ENCODE measurements at regions not wholly inside any gene's neighbourhood (a gene's known extent, or its start where the extent isn't known, plus 50 kb on each side); places are given as distances from the start of the nearest gene placed in this dataset.

DNA sequence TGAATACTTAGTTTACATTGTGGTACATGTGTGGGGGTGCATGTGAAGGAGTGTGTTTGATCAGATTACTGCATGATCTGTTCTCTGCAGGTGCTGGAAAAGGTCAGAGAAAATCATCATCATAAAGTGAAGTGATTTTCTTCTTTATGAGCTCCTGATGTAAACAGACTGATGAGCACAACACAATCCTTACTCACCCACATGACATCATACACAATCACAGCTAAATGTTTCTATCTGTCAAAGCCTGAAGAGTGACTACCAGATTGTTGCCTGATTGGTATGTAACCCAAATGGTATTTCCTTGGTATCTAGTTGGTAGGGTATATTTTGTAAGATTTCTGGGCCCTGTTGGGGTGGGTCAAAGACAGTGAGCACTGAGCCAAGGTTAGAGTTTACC is 270.8 kb downstream of the FOXG1 start:
- H3K27ac ChIP-seq, result no peak overlapping the region
- no peak for DNase-seq
- no peaks in the 10 kb centered on the region for H3K4me1 ChIP-seq
- TF ChIP-seq, protein P1, sequence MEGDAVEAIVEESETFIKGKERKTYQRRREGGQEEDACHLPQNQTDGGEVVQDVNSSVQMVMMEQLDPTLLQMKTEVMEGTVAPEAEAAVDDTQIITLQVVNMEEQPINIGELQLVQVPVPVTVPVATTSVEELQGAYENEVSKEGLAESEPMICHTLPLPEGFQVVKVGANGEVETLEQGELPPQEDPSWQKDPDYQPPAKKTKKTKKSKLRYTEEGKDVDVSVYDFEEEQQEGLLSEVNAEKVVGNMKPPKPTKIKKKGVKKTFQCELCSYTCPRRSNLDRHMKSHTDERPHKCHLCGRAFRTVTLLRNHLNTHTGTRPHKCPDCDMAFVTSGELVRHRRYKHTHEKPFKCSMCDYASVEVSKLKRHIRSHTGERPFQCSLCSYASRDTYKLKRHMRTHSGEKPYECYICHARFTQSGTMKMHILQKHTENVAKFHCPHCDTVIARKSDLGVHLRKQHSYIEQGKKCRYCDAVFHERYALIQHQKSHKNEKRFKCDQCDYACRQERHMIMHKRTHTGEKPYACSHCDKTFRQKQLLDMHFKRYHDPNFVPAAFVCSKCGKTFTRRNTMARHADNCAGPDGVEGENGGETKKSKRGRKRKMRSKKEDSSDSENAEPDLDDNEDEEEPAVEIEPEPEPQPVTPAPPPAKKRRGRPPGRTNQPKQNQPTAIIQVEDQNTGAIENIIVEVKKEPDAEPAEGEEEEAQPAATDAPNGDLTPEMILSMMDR (IDR thresholded peaks at IDR 0.05), result no peak
- TF ChIP-seq EP300 (IDR thresholded peaks at IDR 0.05) (no peak), POLR2AphosphoS5 (IDR thresholded peaks at IDR 0.05) (no peak), POLR2A (IDR thresholded peaks at IDR 0.05) (no peak)
- no peaks in the 10 kb centered on the region for H3K9me3 ChIP-seq
- no peaks in the 10 kb centered on the region for H3K36me3 ChIP-seq
- H3K27me3 ChIP-seq, result no peaks in the 10 kb centered on the region
- intact Hi-C loops (cut with DNase I), result no loop called here
- H3K4me3 ChIP-seq, result no peak overlapping the region

DNA sequence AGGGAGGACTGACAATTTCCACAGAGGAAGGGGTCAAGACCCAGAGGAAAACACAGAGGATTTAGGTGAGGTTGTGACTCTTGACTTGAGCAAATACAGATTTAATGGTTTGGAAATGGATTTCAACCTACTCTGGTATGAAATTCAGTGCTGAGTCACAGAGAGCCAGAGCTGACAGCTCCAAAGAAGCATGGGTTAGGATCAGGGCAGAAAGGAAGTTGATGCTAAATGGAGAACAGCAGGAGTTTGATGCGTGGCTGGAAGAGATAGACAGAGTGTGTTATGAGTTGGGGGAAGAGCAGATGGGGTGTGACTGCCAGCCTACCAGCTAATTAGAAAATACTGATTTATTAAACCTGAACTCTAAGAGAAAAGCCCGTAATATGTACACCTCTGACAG is 272.6 kb downstream of the FOXG1 start:
- H3K36me3 ChIP-seq, result no peaks in the 10 kb centered on the region
- intact Hi-C loops (cut with DNase I), result no loop called here
- WGBS, 2 donors, result 60 to 62% methylated on average over 2 of the region's 2 CpGs
- TF ChIP-seq, protein P1 (IDR thresholded peaks at IDR 0.05), result no peak
- no peak for TF ChIP-seq POLR2AphosphoS5 (IDR thresholded peaks at IDR 0.05)
- TF ChIP-seq EP300 (IDR thresholded peaks at IDR 0.05), result no peak
- TF ChIP-seq POLR2A (IDR thresholded peaks at IDR 0.05), result no peak
- DNase-seq, result no peak
- no peaks in the 10 kb centered on the region for H3K9me3 ChIP-seq
- no peaks in the 10 kb centered on the region for H3K4me1 ChIP-seq
- H3K27me3 ChIP-seq, result no peaks in the 10 kb centered on the region
- H3K4me3 ChIP-seq, result no peak overlapping the region
- no peak overlapping the region for H3K27ac ChIP-seq

DNA sequence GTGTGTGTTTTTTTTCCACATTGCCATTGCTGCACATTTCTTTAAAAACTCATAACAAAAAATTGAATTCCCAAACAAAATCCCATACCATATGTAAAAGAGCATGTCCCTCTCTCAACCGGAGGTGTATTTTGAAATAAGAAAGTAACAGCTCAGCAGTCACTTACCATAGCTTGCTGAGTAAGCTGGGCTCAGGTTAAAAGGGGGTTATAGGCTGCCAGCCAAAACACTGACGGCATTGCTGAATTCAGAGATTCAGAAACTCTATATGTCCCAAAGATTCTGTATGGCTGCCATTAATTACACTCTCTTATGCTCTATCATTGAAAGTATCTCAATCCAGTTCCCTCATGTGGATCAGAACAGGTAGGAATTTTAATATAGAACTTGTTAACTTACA is 276.0 kb downstream of the FOXG1 start:
- no peaks in the 10 kb centered on the region for H3K9me3 ChIP-seq
- H3K27ac ChIP-seq, result no peak overlapping the region
- no peak overlapping the region for H3K4me3 ChIP-seq
- DNase-seq, result no peak
- no peaks in the 10 kb centered on the region for H3K36me3 ChIP-seq
- no peaks in the 10 kb centered on the region for H3K4me1 ChIP-seq
- no peak for TF ChIP-seq POLR2AphosphoS5 (IDR thresholded peaks at IDR 0.05)
- TF ChIP-seq POLR2A (IDR thresholded peaks at IDR 0.05), result no peak
- WGBS, 2 donors, result 81 to 82% methylated on average over 2 of the region's 2 CpGs
- no peaks in the 10 kb centered on the region for H3K27me3 ChIP-seq
- intact Hi-C loops (cut with DNase I), result no loop called here

DNA sequence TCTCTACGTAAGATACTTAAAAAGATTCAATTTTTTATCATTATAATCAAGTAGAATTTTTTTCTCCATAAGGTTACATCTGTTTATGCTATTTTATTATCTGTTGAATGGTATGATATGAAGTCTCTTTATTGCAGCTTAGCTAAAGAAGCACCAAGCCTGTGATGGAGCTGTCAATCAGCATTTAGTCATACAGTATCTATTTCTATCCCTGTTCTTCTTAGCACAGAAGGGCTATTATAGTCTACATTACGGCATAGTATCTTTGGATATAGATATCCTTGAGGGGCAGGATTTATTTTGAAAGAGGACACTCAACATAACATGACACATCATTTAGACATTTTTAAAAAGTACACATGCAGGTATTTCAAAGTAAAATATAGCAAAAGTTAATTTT is 277.1 kb downstream of the FOXG1 start:
- TF ChIP-seq EP300 (IDR thresholded peaks at IDR 0.05) (no peak), POLR2A (IDR thresholded peaks at IDR 0.05) (no peak), POLR2AphosphoS5 (IDR thresholded peaks at IDR 0.05) (no peak)
- TF ChIP-seq, protein P1 (IDR thresholded peaks at IDR 0.05), result no peak
- intact Hi-C loops (cut with DNase I), result no loop called here
- no peak overlapping the region for H3K27ac ChIP-seq
- H3K9me3 ChIP-seq, result no peaks in the 10 kb centered on the region
- H3K4me3 ChIP-seq, result no peak overlapping the region
- WGBS, 2 donors, result 89 to 93% methylated on average over 2 of the region's 2 CpGs
- H3K27me3 ChIP-seq, result no peaks in the 10 kb centered on the region
- H3K4me1 ChIP-seq, result no peaks in the 10 kb centered on the region
- H3K36me3 ChIP-seq, result no peaks in the 10 kb centered on the region
- no peak for DNase-seq

DNA sequence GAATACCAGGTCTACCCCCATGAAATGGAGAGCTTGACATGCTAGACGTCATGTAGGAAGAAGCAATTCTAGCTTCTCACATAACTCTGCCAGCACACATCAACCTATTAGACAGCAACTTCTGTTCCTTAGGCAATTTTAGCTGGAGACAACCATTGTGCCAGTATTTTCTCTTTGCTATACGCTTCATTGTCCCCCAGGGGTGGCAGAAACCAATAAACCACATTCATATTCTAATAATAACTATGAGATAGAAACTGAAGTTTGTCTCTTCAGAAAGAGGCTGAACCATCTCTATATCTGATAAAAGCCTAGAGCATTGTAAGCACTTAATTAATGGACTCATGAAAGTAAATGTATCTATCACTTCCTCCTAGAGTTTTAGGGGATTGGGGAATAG is 278.6 kb downstream of the FOXG1 start:
- Histone ChIP-seq H3K9me3 (peaks cover 0 to 1% (median under 1%) of the 10 kb centered on the region in 4 donors), H3K27ac (no peak overlapping the region), H3K36me3 (no peaks in the 10 kb centered on the region), H3K27me3 (no peaks in the 10 kb centered on the region), H3K4me1 (no peaks in the 10 kb centered on the region), H3K4me3 (no peak overlapping the region)
- 37 to 64% methylated on average over 2 of the region's 2 CpGs for WGBS, 2 donors
- DNase-seq, result no peak
- intact Hi-C loops (cut with DNase I), result no loop called here
- TF ChIP-seq POLR2AphosphoS5 (IDR thresholded peaks at IDR 0.05), result no peak
- TF ChIP-seq POLR2A (IDR thresholded peaks at IDR 0.05), result no peak
- no peak for TF ChIP-seq EP300 (IDR thresholded peaks at IDR 0.05)
- TF ChIP-seq, protein P1 (IDR thresholded peaks at IDR 0.05), result no peak
